Nephron (organoid): ENCODE measurements at regions not wholly inside any gene's neighbourhood (a gene's known extent, or its start where the extent isn't known, plus 50 kb on each side); places are given as distances from the start of the nearest gene placed in this dataset.

Source experiments
- H3K27ac Mint-ChIP-seq, 3 experiments: 2 replicates each; pipeline ENCODE4 v1.8.0; 2020; ENCODE audit warnings: mixed read lengths in 3 of 3, mild to moderate bottlenecking in 2 of 3, moderate library complexity in 1 of 3
- H3K27me3 Mint-ChIP-seq: 2 replicates; pipeline ENCODE4 v1.8.0; 2021; ENCODE audit warnings: low read depth, mild to moderate bottlenecking, moderate library complexity, mixed read lengths
- H3K36me3 Mint-ChIP-seq: 2 replicates; pipeline ENCODE4 v1.8.0; 2020; ENCODE audit warnings: low read depth, mixed read lengths
- H3K4me1 Mint-ChIP-seq: 2 replicates; pipeline ENCODE4 v1.8.0; 2020; ENCODE audit warnings: mixed read lengths
- H3K4me3 Mint-ChIP-seq, 3 experiments: 2 replicates each; pipeline ENCODE4 v1.8.0; 2020; ENCODE audit warnings: mild to moderate bottlenecking in 3 of 3, mixed read lengths in 3 of 3, moderate library complexity in 2 of 3
- H3K9me3 Mint-ChIP-seq: 2 replicates; pipeline ENCODE4 v1.8.0; 2020; ENCODE audit warnings: mixed read lengths
- CTCF ChIP-seq, 3 experiments: fragments of 200-600 bp; sonication (generic); IDR thresholded peaks; one replicate each; pipeline ENCODE4 v1.5.0; 2021; ENCODE audit warnings: antibody characterized with exemption in 3 of 3; ENCODE audit not compliant: unreplicated experiment in 3 of 3

GRCh38 chr17:71325886-71326285, 794.9 kb upstream of the SOX9 start:
- Mint-ChIP-seq H3K9me3 (no peaks in the 10 kb centered on the region), H3K4me3 (no peak overlapping the region), H3K4me1 (no peaks in the 10 kb centered on the region), H3K27ac (no peak overlapping the region), H3K36me3 (no peaks in the 10 kb centered on the region), H3K27me3 (peaks cover 8% of the 10 kb centered on the region)
- no peak for TF ChIP-seq CTCF (IDR thresholded peaks at IDR 0.05; ENCODE audit: unreplicated experiment in 3 of 3)

GRCh38 chr17:71327376-71328059, 793.3 kb upstream of the SOX9 start:
- H3K9me3 Mint-ChIP-seq: no peaks in the 10 kb centered on the region
- no peak overlapping the region for H3K27ac Mint-ChIP-seq
- H3K27me3 Mint-ChIP-seq: peaks cover 12% of the 10 kb centered on the region
- no peak overlapping the region for H3K4me3 Mint-ChIP-seq
- no peaks in the 10 kb centered on the region for H3K4me1 Mint-ChIP-seq
- no peak for TF ChIP-seq CTCF (IDR thresholded peaks at IDR 0.05; ENCODE audit: unreplicated experiment in 3 of 3)
- H3K36me3 Mint-ChIP-seq: no peaks in the 10 kb centered on the region

- H3K27ac Mint-ChIP-seq: no peak overlapping the region
- no peaks in the 10 kb centered on the region for H3K36me3 Mint-ChIP-seq
- TF ChIP-seq CTCF (IDR thresholded peaks at IDR 0.05; ENCODE audit: unreplicated experiment in 3 of 3): no peak
- no peaks in the 10 kb centered on the region for H3K9me3 Mint-ChIP-seq
- H3K4me1 Mint-ChIP-seq: peaks cover 11% of the 10 kb centered on the region
- peaks cover 23% of the 10 kb centered on the region for H3K27me3 Mint-ChIP-seq
- no peak overlapping the region for H3K4me3 Mint-ChIP-seq
These were observed 791.3 kb upstream of the SOX9 start for GRCh38 chr17:71329310-71330098.

- Mint-ChIP-seq H3K36me3 (no peaks in the 10 kb centered on the region), H3K27ac (no peak overlapping the region), H3K4me3 (no peak overlapping the region), H3K27me3 (peaks cover 23% of the 10 kb centered on the region), H3K4me1 (peaks cover 11% of the 10 kb centered on the region), H3K9me3 (no peaks in the 10 kb centered on the region)
- TF ChIP-seq CTCF (IDR thresholded peaks at IDR 0.05; ENCODE audit: unreplicated experiment in 3 of 3): no peak
These were observed 790.8 kb upstream of the SOX9 start for GRCh38 chr17:71330099-71330375.

- H3K27me3 Mint-ChIP-seq: peaks cover 14% of the 10 kb centered on the region
- no peak overlapping the region for H3K4me3 Mint-ChIP-seq
- H3K9me3 Mint-ChIP-seq: no peaks in the 10 kb centered on the region
These were observed 789.0 kb upstream of the SOX9 start for GRCh38 chr17:71331754-71332325.

More at GRCh38 chr17:71331754-71332325, 789.0 kb upstream of the SOX9 start:
- no peak overlapping the region for H3K27ac Mint-ChIP-seq
- H3K4me1 Mint-ChIP-seq: peaks cover 11% of the 10 kb centered on the region
- H3K36me3 Mint-ChIP-seq: no peaks in the 10 kb centered on the region
- TF ChIP-seq CTCF (IDR thresholded peaks at IDR 0.05; ENCODE audit: unreplicated experiment in 3 of 3): no peak
